ENCODE measurements at regions not wholly inside any gene's neighbourhood (a gene's known extent, or its start where the extent isn't known, plus 50 kb on each side); places are given as distances from the start of the nearest gene placed in this dataset.

DNA sequence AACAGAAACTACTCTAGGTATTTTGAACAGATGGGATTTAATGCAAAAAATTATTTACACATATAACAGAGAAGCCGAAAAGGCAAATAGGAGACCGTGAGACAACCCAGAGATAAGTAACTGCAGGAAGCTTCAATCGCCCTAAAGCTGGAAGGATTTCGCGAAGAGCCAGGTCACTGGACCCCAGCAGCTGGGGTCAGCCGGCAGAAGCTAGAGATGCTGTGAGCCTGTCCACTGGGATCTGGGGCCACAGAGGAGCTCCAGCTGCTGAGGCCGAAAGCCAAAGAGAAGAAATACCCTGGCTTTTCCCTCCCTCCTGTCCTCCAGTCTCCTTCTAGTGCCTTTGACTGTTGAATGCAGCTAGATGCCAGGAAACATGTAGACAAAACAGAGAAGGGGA lies 192.8 kb upstream of the BCOR start:
- TF ChIP-seq, protein P1, sequence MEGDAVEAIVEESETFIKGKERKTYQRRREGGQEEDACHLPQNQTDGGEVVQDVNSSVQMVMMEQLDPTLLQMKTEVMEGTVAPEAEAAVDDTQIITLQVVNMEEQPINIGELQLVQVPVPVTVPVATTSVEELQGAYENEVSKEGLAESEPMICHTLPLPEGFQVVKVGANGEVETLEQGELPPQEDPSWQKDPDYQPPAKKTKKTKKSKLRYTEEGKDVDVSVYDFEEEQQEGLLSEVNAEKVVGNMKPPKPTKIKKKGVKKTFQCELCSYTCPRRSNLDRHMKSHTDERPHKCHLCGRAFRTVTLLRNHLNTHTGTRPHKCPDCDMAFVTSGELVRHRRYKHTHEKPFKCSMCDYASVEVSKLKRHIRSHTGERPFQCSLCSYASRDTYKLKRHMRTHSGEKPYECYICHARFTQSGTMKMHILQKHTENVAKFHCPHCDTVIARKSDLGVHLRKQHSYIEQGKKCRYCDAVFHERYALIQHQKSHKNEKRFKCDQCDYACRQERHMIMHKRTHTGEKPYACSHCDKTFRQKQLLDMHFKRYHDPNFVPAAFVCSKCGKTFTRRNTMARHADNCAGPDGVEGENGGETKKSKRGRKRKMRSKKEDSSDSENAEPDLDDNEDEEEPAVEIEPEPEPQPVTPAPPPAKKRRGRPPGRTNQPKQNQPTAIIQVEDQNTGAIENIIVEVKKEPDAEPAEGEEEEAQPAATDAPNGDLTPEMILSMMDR (IDR thresholded peaks at IDR 0.05; ENCODE audit: insufficient read depth, low read length, poor library complexity, severe bottlenecking) = no peak
- no peak for TF ChIP-seq EZH2phosphoT487 (conservative IDR thresholded peaks at IDR 0.05; ENCODE audit: low read length)

Measured in SU-DHL-6 (cell line).